DND-41 (cell line): ENCODE measurements at regions not wholly inside any gene's neighbourhood (a gene's known extent, or its start where the extent isn't known, plus 50 kb on each side); places are given as distances from the start of the nearest gene placed in this dataset.
"Not testable (repeated sequence)": the region's sequence is repeated elsewhere in the genome, so short reads cannot be mapped to it uniquely, and the experiment has no call there.

ENCODE experiments used
- ATAC-seq: fragments of 200-7000 bp; cut with Tn5 transposase; 3 replicates; pipeline ENCODE4 v1.9.1; 2021; ENCODE audit warnings: low read depth; ENCODE audit not compliant: insufficient read depth
- DNase-seq: peaks from one replicate; pipeline ENCODE4 v3.0.0-alpha.2; 2020
- H2AFZ ChIP-seq: 2 replicates; pipeline ENCODE4 v1.6.0; 2012; ENCODE audit warnings: low read depth, low read length
- H3K27ac ChIP-seq: 2 replicates; pipeline ENCODE4 v1.5.1; 2012; ENCODE audit warnings: low read length, inconsistent platforms
- H3K27me3 ChIP-seq: fragments of 200-600 bp; sonication (generic); 2 replicates; pipeline ENCODE4 v1.6.0; 2012; ENCODE audit warnings: low read length, mild to moderate bottlenecking, inconsistent platforms; ENCODE audit not compliant: insufficient read depth, poor library complexity
- H3K36me3 ChIP-seq: 2 replicates; pipeline ENCODE4 v1.5.1; 2012; ENCODE audit warnings: low read length, inconsistent platforms; ENCODE audit not compliant: insufficient read depth
- H3K4me1 ChIP-seq: 2 replicates; pipeline ENCODE4 v1.5.1; 2012; ENCODE audit warnings: mild to moderate bottlenecking, low read length; ENCODE audit not compliant: insufficient read depth
- H3K4me2 ChIP-seq: 2 replicates; pipeline ENCODE4 v1.6.0; 2012; ENCODE audit warnings: mild to moderate bottlenecking, moderate library complexity, low read length, inconsistent platforms; ENCODE audit not compliant: insufficient read depth
- H3K4me3 ChIP-seq, 2 experiments: fragments of 200-600 bp in 1 of 2; shearing (Covaris generic) in 1 of 2; 2 replicates each; pipeline ENCODE4 v1.5.1; 2012 to 2016; ENCODE audit warnings: inconsistent platforms in 2 of 2, low read length in 2 of 2, mild to moderate bottlenecking in 2 of 2, low read depth in 1 of 2, moderate library complexity in 1 of 2
- H3K79me2 ChIP-seq: 2 replicates; pipeline ENCODE4 v1.6.0; 2012; ENCODE audit warnings: low read length, inconsistent platforms; ENCODE audit not compliant: insufficient read depth
- H3K9ac ChIP-seq: 2 replicates; pipeline ENCODE4 v1.6.0; 2012; ENCODE audit warnings: low read depth, mild to moderate bottlenecking, inconsistent platforms, low read length, moderate library complexity
- H3K9me3 ChIP-seq: 2 replicates; pipeline ENCODE4 v1.5.1; 2012; ENCODE audit warnings: low read length, moderate library complexity, mild to moderate bottlenecking, inconsistent platforms; ENCODE audit not compliant: insufficient read depth, severe bottlenecking
- H4K20me1 ChIP-seq: 2 replicates; pipeline ENCODE4 v1.6.0; 2012; ENCODE audit warnings: low read length; ENCODE audit not compliant: insufficient read depth
- EZH2 ChIP-seq: IDR thresholded peaks from 3 replicates; pipeline ENCODE4 v1.6.1; 2012; ENCODE audit warnings: borderline replicate concordance, low read depth, mild to moderate bottlenecking, moderate library complexity, low read length, inconsistent platforms; ENCODE audit not compliant: severe bottlenecking
- TF ChIP-seq, protein P1 (sequence below): IDR thresholded peaks from 2 replicates; pipeline ENCODE4 v1.5.1; 2012; ENCODE audit warnings: borderline replicate concordance, low read length, moderate library complexity, mild to moderate bottlenecking; ENCODE audit not compliant: poor library complexity, severe bottlenecking; ENCODE audit errors: extremely low read depth

- DNase-seq (no peak), ATAC-seq (no peak)
- Histone ChIP-seq H3K4me3 (no peak overlapping the region), H2AFZ (no peak overlapping the region), H3K9me3 (peaks cover 2% of the 10 kb centered on the region), H3K4me1 (no peaks in the 10 kb centered on the region), H3K27ac (no peak overlapping the region), H3K27me3 (no peaks in the 10 kb centered on the region), H3K9ac (no peak overlapping the region), H3K4me2 (no peak overlapping the region), H4K20me1 (no peaks in the 10 kb centered on the region), H3K36me3 (no peaks in the 10 kb centered on the region), H3K79me2 (no peaks in the 10 kb centered on the region)
- TF ChIP-seq, protein P1, sequence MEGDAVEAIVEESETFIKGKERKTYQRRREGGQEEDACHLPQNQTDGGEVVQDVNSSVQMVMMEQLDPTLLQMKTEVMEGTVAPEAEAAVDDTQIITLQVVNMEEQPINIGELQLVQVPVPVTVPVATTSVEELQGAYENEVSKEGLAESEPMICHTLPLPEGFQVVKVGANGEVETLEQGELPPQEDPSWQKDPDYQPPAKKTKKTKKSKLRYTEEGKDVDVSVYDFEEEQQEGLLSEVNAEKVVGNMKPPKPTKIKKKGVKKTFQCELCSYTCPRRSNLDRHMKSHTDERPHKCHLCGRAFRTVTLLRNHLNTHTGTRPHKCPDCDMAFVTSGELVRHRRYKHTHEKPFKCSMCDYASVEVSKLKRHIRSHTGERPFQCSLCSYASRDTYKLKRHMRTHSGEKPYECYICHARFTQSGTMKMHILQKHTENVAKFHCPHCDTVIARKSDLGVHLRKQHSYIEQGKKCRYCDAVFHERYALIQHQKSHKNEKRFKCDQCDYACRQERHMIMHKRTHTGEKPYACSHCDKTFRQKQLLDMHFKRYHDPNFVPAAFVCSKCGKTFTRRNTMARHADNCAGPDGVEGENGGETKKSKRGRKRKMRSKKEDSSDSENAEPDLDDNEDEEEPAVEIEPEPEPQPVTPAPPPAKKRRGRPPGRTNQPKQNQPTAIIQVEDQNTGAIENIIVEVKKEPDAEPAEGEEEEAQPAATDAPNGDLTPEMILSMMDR: no peak
- no peak for TF ChIP-seq EZH2
Observed at GRCh38 chr18:10604182-10604581, 78.4 kb downstream of the NAPG start.

DNA sequence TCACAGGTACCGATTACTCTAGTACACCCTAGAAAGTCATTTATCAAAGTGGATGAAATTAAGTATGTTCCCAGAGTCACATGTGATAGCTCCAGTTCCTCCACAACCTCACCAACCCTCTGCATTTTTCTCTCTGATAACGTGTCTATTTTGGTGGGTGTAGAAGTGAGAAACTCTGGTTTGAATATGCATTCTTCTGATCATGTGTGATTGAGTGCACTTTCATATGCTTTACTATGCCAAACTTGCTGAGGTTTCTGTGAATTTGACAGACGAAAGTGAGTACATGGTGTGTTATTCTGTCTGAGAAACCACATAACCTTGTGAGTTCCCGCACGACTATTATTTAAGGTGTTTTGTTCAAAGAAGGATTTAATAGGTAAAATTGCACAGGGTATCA is 81.1 kb downstream of the NAPG start:
- not testable (repeated sequence) for H3K36me3 ChIP-seq, DNase-seq, H3K9me3 ChIP-seq, H2AFZ ChIP-seq, H3K79me2 ChIP-seq, H3K27ac ChIP-seq, H3K27me3 ChIP-seq, H3K4me2 ChIP-seq, ATAC-seq, H3K4me1 ChIP-seq, H3K4me3 ChIP-seq, H4K20me1 ChIP-seq, H3K9ac ChIP-seq

DNA sequence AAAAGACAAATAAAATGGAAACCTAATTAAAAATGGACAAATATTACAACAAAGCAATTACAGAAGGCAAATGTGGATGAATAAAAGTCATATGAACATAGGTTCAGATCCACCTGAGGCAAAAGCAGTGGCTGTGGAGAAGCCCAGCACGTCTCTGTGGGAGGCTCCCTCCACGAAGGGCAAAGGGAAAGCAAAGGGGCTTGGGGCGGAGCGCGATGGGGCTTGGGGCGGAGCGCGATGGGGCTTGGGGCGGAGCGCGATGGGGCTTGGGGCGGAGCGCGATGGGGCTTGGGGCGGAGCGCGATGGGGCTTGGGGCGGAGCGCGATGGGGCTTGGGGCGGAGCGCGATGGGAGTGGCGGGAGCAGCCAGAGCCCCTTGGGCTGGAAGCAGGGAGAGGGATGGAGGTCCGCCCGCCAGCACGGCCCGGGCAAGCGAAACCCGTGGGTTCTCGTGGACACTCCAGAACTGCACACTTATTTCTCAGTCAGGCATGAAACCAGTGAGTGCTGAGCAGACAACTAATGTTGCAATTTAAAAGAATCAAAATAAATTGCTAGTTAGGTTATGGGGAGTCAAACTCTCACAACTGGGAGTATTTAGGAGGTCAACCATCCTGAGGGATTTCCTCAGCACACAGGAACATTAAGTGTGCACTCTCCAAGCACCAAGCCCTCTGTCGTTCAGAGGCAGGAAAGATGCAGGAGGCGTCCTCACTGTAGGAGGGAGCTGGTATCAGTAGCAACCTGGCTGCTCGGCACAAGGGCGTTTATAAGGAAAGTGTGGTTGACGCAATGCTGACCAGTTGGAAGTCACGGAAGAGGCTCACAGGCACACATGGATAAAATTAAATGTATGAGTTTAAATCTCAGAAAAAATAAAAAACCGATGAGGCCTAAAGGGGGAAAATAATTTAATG is 81.8 kb downstream of the NAPG start:
- not testable (repeated sequence) for DNase-seq, H3K27me3 ChIP-seq, H3K9ac ChIP-seq, H3K27ac ChIP-seq, H3K4me1 ChIP-seq, H3K79me2 ChIP-seq, H3K36me3 ChIP-seq, H3K9me3 ChIP-seq, ATAC-seq, H4K20me1 ChIP-seq, H3K4me2 ChIP-seq, H2AFZ ChIP-seq, H3K4me3 ChIP-seq

GRCh38 chr18:10608450-10608849 is 82.6 kb downstream of the NAPG start:
- H3K4me3 ChIP-seq, H3K27ac ChIP-seq, DNase-seq, H4K20me1 ChIP-seq, H3K79me2 ChIP-seq, H2AFZ ChIP-seq, H3K4me1 ChIP-seq, H3K9me3 ChIP-seq, H3K27me3 ChIP-seq, H3K4me2 ChIP-seq, H3K36me3 ChIP-seq, H3K9ac ChIP-seq: not testable (repeated sequence)
- ATAC-seq: peak; percentile 79

DNA sequence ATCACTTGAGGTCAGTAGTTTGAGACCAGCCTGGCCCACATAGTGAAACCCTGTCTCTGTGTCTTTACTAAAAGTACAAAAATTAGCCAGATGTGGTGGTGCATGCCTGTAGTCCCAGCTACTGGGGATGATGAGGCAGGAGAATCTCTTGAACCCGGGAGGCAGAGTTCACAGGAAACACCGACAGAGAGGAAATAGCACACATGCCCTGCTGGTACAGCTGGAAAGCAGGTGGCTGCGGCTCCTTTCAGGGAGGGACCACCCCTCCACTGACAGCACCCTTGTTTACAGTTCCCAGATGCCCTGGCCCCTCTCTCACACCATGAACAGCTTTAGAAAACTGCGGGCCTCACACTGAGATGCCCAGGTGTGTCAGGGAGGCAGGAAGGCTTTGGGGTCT is 83.2 kb downstream of the NAPG start:
- H3K9me3 ChIP-seq, DNase-seq, H3K79me2 ChIP-seq, H3K9ac ChIP-seq, H2AFZ ChIP-seq, H3K36me3 ChIP-seq, H3K4me2 ChIP-seq, H3K4me1 ChIP-seq, H3K27ac ChIP-seq, H4K20me1 ChIP-seq, H3K27me3 ChIP-seq, H3K4me3 ChIP-seq: not testable (repeated sequence)
- peak; percentile 42; the same call in 1 of the 3 replicates for ATAC-seq

GRCh38 chr18:10613226-10613625 is 87.4 kb downstream of the NAPG start:
- not testable (repeated sequence) for H3K36me3 ChIP-seq, H4K20me1 ChIP-seq, H3K4me1 ChIP-seq, H2AFZ ChIP-seq, H3K9ac ChIP-seq, H3K4me2 ChIP-seq, H3K27me3 ChIP-seq, H3K27ac ChIP-seq, H3K4me3 ChIP-seq, H3K9me3 ChIP-seq, H3K79me2 ChIP-seq, DNase-seq
- ATAC-seq: peak; percentile 44; the same call in 2 of the 3 replicates

DNA sequence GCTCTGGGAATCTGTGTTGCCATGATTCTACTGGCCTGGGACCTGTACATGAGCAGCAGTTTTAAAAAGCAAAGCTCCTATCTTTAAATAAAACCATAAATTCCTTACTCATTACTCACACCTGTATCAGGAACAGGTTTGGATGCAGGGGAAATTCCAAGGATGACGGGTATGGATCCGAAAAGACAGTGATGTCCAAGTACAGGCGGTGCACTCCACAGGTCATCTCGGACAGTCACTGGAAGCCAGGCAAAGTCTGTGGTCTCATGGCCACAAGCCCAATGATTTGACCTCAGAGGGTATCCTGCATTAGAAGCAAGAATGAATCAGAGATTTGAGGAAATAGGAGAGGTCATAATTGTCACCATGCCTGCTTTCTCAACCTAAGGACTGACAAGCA is 90.9 kb downstream of the NAPG start:
- H3K27me3 ChIP-seq, H3K4me2 ChIP-seq, H3K9me3 ChIP-seq, DNase-seq, H3K4me3 ChIP-seq, H2AFZ ChIP-seq, ATAC-seq, H3K36me3 ChIP-seq, H3K4me1 ChIP-seq, H3K9ac ChIP-seq, H3K79me2 ChIP-seq, H4K20me1 ChIP-seq, H3K27ac ChIP-seq: not testable (repeated sequence)
